HL-60 (cell line): ENCODE measurements at regions not wholly inside any gene's neighbourhood (a gene's known extent, or its start where the extent isn't known, plus 50 kb on each side); places are given as distances from the start of the nearest gene placed in this dataset.

Experiments
- DNase-seq, 2 experiments: peaks; one replicate each; pipeline ENCODE4 v3.0.0-alpha.2; 2010 to 2020; ENCODE audit warnings: low read depth in 1 of 2, low spot score in 1 of 2
- H3K27ac ChIP-seq: fragments of 250-450 bp; sonication (Bioruptor Pico); replicated peaks from 2 replicates; pipeline ENCODE4 v1.5.1; 2020; ENCODE audit warnings: mild to moderate bottlenecking, moderate library complexity
- H3K27me3 ChIP-seq: fragments of 250-450 bp; sonication (Bioruptor Pico); 2 replicates; pipeline ENCODE4 v1.5.1; 2021; ENCODE audit warnings: mild to moderate bottlenecking, moderate library complexity; ENCODE audit not compliant: insufficient read depth, poor library complexity, severe bottlenecking
- H3K4me3 ChIP-seq: replicated peaks from 2 replicates; pipeline ENCODE4 v1.5.1; 2011; ENCODE audit warnings: mild to moderate bottlenecking, control low read depth, low read length; ENCODE audit not compliant: insufficient read depth
- GABPA ChIP-seq: IDR thresholded peaks from 2 replicates; pipeline ENCODE4 v1.6.1; 2012; ENCODE audit warnings: low read depth
- POLR2AphosphoS5 ChIP-seq: IDR thresholded peaks from 2 replicates; pipeline ENCODE4 v1.6.1; 2012; ENCODE audit warnings: low read depth
- SPI1 ChIP-seq: IDR thresholded peaks from 2 replicates; pipeline ENCODE4 v1.6.1; 2012; ENCODE audit warnings: low read depth, mild to moderate bottlenecking, borderline replicate concordance
- TF ChIP-seq, protein P1 (sequence below): IDR thresholded peaks from 2 replicates; pipeline ENCODE4 v1.6.1; 2012; ENCODE audit warnings: low read depth; ENCODE audit not compliant: insufficient replicate concordance
- TF ChIP-seq, protein P2 (sequence below): IDR thresholded peaks from one replicate; pipeline ENCODE4 v1.5.1; 2011; ENCODE audit warnings: low read length, control low read depth, inconsistent platforms; ENCODE audit not compliant: insufficient read depth

DNA sequence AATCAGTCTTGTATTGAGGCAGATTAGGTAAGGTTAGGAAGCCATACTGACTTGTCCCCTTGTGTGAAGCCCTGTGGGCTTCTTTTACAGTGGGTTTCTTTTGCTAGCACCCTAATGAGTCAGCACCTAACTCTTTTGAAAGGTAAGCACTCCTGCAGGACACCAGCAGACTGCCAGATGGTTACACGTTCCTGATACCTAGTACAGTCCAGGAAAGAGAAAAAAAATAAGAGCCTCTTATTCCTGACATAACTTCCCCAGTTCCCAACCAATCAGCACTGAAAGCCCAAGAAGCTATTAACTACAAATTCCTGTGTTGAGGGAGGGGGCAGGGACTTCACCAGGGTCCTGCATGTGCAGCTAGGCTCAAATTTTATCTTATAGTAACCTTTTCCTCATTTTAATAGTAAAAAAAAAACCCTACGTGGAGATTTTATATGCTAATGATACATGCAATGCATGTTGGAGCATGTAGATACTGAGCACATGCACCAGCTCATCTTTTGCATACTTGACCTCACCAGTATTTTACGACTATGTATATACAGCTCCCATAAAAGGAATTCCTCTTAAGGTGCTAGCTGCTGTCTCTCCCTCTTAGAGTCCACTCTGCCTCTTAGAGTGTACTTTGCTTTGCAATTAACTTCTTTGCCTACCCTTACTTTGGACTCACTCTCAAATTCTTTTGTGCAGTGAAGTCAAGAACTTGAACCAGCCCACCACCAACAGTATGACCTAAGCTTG, 84.7 kb upstream of the RORB start:
- TF ChIP-seq, protein P1, sequence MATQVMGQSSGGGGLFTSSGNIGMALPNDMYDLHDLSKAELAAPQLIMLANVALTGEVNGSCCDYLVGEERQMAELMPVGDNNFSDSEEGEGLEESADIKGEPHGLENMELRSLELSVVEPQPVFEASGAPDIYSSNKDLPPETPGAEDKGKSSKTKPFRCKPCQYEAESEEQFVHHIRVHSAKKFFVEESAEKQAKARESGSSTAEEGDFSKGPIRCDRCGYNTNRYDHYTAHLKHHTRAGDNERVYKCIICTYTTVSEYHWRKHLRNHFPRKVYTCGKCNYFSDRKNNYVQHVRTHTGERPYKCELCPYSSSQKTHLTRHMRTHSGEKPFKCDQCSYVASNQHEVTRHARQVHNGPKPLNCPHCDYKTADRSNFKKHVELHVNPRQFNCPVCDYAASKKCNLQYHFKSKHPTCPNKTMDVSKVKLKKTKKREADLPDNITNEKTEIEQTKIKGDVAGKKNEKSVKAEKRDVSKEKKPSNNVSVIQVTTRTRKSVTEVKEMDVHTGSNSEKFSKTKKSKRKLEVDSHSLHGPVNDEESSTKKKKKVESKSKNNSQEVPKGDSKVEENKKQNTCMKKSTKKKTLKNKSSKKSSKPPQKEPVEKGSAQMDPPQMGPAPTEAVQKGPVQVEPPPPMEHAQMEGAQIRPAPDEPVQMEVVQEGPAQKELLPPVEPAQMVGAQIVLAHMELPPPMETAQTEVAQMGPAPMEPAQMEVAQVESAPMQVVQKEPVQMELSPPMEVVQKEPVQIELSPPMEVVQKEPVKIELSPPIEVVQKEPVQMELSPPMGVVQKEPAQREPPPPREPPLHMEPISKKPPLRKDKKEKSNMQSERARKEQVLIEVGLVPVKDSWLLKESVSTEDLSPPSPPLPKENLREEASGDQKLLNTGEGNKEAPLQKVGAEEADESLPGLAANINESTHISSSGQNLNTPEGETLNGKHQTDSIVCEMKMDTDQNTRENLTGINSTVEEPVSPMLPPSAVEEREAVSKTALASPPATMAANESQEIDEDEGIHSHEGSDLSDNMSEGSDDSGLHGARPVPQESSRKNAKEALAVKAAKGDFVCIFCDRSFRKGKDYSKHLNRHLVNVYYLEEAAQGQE = no peak
- TF ChIP-seq SPI1 (no peak), POLR2AphosphoS5 (no peak), GABPA (no peak)
- TF ChIP-seq, protein P2, sequence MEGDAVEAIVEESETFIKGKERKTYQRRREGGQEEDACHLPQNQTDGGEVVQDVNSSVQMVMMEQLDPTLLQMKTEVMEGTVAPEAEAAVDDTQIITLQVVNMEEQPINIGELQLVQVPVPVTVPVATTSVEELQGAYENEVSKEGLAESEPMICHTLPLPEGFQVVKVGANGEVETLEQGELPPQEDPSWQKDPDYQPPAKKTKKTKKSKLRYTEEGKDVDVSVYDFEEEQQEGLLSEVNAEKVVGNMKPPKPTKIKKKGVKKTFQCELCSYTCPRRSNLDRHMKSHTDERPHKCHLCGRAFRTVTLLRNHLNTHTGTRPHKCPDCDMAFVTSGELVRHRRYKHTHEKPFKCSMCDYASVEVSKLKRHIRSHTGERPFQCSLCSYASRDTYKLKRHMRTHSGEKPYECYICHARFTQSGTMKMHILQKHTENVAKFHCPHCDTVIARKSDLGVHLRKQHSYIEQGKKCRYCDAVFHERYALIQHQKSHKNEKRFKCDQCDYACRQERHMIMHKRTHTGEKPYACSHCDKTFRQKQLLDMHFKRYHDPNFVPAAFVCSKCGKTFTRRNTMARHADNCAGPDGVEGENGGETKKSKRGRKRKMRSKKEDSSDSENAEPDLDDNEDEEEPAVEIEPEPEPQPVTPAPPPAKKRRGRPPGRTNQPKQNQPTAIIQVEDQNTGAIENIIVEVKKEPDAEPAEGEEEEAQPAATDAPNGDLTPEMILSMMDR = no peak
- H3K27me3 ChIP-seq = no peaks in the 10 kb centered on the region
- no peak overlapping the region for H3K4me3 ChIP-seq
- no peak overlapping the region for H3K27ac ChIP-seq
- no peak for DNase-seq

DNA sequence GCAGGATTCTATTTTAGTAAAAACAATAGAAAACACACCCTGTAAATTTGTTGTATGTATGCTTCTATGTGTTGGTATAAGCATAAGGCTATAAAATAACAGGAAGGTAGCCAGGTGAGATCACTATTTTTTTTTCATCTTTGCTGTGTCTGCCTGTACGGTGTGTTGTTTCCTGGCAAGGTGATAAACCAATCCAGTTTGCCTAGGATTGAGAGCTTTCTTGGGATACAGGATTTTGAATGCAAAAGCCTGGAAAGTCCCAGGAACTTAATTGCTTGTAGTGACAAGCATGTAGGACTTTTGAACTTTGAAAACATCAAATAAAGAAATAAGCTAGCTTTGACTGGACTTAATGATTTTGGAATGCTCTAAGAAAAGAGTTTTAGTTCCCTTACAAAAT, 83.3 kb upstream of the RORB start:
- no peak for DNase-seq
- TF ChIP-seq POLR2AphosphoS5 (no peak), GABPA (no peak), SPI1 (no peak)
- TF ChIP-seq, protein P1 = no peak
- TF ChIP-seq, protein P2 = no peak
- Histone ChIP-seq H3K27me3 (no peaks in the 10 kb centered on the region), H3K4me3 (no peak overlapping the region), H3K27ac (no peak overlapping the region)

DNA sequence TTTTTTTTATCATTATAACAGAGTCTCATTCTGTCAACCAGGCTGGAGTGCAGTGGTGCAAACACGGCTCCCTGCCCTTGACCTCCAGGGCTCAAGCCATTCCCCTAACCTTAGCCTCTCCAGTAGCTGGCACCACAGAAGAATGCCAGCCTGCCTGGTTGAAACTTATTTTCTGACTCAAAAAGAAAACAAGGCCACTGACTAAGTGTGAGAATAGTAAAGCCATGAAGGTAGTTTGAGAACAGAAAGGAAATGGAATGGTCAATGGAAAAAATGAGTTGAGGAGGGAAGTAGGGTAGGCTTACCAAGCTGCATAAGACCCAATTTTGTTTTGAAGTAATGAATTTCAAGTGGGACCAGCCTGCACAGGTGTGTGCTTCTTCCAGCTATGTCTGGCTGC, 82.8 kb upstream of the RORB start:
- H3K27me3 ChIP-seq = no peaks in the 10 kb centered on the region
- no peak for DNase-seq
- no peak overlapping the region for H3K4me3 ChIP-seq
- H3K27ac ChIP-seq = no peak overlapping the region
- TF ChIP-seq, protein P2 = no peak
- TF ChIP-seq, protein P1 = no peak
- TF ChIP-seq GABPA (no peak), SPI1 (no peak), POLR2AphosphoS5 (no peak)
